ENCODE measurements at regions not wholly inside any gene's neighbourhood (a gene's known extent, or its start where the extent isn't known, plus 50 kb on each side); places are given as distances from the start of the nearest gene placed in this dataset.

DNA sequence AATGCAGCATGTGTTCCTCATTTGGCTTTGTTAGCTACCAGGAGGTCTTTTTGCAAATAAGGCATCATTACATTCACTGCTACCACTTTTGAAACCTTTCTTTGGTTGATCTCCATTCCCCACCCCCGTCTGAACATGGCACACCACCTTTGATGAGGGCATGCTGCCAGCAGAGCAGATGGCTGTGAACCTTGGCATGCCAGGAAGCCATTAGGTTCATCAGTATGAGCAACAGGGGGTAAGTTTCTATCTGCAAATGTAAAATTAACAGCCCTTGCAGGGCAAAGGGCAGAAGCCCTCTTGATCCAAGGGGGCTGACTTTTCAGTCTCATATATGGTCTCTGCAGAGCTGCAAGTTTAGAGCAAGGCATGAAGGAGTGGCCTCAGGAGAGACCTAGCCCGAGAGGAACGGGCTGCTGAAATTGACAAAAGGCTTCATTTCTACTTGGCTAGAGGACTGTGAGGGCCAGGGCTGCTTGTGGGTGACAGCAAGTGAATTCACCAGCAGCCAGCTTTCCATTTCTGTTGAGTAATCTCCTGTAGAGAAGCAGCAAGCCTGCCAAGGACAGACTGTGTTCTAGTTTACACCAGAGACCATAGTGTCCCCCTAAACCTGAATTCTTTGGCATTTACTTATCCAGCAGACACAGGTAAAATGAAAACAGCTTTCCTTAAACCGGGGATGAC, 127.9 kb downstream of the ZNF326 start:
- no peak for DNase-seq

DNA sequence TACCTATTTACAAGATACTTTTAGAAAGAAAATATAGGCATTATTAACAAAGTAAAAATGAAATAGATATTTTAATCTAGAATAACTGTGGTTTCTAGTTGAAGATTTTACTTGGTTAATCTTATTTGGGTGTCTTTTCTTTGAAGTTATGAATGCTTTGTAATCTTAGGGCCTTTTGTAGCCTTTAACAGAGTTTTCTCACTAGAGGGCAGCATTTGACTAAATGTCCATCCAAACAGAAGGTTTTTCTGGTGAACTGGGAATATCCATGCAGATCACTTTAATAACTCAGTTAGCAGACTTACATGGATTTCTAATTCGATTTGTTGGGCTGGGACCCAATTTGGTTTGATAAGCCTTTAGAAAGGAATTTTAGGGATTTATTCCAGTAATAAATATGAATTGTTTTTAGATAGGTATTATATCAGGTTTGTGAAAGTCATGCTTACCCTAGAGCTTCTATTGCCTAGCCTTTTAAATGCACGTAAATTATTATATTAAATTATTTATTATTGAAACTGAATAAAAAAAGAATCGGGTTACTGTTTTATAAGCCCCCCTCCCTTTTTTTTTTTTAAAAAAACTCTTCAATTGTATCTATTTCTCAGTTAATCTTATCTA, 119.7 kb downstream of the ZNF326 start:
- no peak for DNase-seq

DNA sequence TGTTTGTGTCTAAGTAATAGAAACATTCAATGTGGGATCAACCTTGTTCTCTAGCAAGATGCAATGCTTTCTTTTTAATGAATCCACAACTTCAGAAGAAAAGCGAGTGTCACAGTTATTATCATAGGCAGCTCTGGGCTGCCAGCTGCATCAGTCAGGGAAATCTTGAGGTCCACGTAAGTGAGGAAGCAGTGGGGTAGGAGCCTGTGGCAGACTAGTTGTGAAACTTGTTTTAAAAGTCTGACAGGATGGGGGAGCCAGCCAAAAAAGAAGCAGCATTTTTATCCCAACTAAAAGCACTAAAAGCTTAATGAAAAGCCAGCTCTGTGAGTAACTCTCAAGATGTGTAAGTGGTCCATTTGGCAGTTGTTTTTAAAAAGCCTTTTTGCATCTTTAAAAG, 113.1 kb downstream of the ZNF326 start:
- DNase-seq, result no peak

DNA sequence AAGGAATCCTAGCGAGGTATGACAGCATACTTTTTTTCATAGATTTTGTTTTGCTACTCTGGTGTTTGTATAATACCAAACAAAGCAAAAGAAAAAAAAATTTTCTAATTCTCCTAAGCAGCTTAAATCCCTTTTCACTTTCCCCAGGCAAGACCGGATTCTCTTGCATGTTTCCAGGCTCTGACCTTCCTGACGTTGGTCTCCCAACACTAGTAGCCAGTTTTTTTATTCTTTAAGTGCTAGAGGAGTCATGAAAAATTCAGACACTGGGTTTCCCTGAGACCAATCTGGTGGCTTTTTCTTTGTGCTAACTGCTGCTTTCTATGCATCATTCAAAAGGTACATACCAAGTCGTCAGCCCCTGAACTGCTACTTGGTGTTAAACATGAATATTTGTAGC, 111.4 kb downstream of the ZNF326 start:
- DNase-seq, result no peak

DNA sequence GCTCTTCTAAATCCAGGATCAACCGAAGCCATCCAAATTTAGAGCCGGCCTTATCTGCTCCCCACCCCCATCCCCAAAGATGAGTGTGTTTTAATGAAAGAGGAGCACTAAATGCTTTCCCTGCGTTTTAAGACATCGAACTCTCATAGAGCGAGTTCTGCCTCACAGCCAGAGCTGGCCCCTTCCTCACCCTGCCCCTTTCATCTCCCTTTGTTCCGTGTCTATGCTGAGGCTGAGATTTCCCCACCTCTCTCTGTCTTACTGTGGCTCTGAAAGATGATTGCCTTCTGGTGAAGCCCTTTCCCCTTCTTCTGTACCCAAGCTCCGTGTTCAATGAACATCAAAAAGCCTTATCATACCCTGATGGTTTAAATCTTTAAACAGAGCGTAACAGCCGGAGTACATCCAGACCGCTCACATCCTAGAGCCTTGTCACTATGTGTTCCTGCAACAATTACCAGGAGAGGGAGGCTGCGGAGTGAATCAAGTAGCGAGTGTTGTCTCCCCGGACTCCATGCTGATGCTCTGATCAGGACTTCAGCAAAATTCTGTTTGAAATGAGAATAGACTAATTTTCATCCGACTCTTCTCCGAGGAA, 110.1 kb downstream of the ZNF326 start:
- DNase-seq, result no peak

DNA sequence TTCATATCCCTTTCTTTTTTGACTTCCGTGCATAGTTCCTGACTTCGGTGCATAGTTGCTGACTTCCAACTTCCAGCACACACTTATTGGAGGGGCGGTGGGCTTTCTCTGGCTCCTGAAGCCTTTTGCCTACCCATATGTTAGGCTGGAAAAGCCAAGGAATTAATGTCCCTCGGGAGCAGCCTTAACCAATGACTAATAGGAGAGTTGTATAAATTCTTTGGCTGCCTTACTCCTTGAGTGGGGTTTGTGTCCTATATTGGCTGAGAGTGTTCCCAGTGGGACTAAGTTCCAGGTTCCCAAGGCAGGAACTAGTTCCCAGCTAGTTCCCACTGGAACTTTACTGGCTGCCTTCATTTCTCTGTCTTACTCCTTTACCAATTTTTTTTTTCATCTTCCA, 105.7 kb downstream of the ZNF326 start:
- DNase-seq, result no peak

DNA sequence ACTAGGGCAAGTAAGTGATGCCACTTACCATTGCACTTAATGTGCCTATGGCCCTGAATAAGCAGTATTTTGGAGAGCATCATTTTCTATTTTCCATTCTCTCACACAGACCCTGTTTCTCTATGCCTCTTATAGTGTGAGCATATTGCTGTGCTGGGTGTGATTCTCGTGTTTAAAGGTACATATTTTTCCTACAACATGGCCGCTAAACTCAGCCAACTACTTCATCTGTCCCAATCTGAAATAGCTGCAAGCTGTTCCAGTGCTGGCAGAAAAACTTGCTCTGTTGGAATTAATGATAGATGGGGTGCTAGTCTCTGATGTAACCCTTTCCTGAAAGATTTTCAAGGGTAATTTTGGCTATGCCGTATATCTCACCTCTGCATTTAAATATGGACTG, 97.5 kb downstream of the ZNF326 start:
- no peak for DNase-seq
